K562 (cell line): ENCODE measurements at regions not wholly inside any gene's neighbourhood (a gene's known extent, or its start where the extent isn't known, plus 50 kb on each side); places are given as distances from the start of the nearest gene placed in this dataset.

Experiments
- ATAC-seq: fragments of 200-7000 bp; cut with Tn5 transposase; 3 replicates; pipeline ENCODE4 v1.9.1; 2020; ENCODE audit warnings: moderate library complexity
- BruUV-seq: library from RNA; stranded (reverse); fragments of 400-500 nt; replicated peaks from 2 replicates; lab custom pipeline; 2021; lab: Mats Ljungman, UMichigan
- CTCF ChIA-PET: fragments of 300-600 bp; formaldehyde crosslinking; extraction: SDS; loops from one replicate; lab custom pipeline; 2021; ENCODE audit warnings: low intra/inter-chr PET ratio; lab: Yijun Ruan, JAX
- POLR2A ChIA-PET: fragments of 300-600, 350-650 bp; sonication (Branson Sonifier 250); formaldehyde crosslinking; extraction: SDS; loops from one replicate; lab custom pipeline; 2021; ENCODE audit warnings: antibody characterized with exemption, inconsistent platforms; lab: Yijun Ruan, JAX
- DNase-seq, 4 experiments: peaks; one replicate each; pipeline versions ENCODE4 v3.0.0 to v3.0.0-alpha.2; 2011 to 2018; ENCODE audit warnings: low spot score in 3 of 4, mixed read lengths in 3 of 4; ENCODE audit errors: extremely low read depth in 1 of 4
- FAIRE-seq: peaks from 2 replicates; lab custom pipeline; 2011; peaks lifted over from hg19 to GRCh38; lab: Jason Lieb, UNC
- H2AFZ ChIP-seq: 2 replicates; pipeline ENCODE4 v1.6.0; 2011; ENCODE audit warnings: low read depth, low read length, control low read depth, inconsistent platforms
- H3K27ac ChIP-seq: fragments of 200-600 bp; 3 replicates; pipeline ENCODE4 v1.8.0; 2011; ENCODE audit warnings: low read depth, mild to moderate bottlenecking, control low read depth, inconsistent platforms, low read length, moderate library complexity, mixed read lengths; ENCODE audit errors: extremely low read depth
- H3K27me3 ChIP-seq, 2 experiments: fragments of 300-600 bp in 1 of 2; 2 replicates in 1 of 2; 3 replicates in 1 of 2; pipeline versions ENCODE4 v1.6.0 to v1.8.0; 2011; ENCODE audit warnings: inconsistent platforms in 2 of 2, low read length in 2 of 2, mild to moderate bottlenecking in 1 of 2, mixed read lengths in 1 of 2, moderate library complexity in 1 of 2; ENCODE audit not compliant: control insufficient read depth in 2 of 2, insufficient read depth in 2 of 2
- H3K36me3 ChIP-seq: fragments of 300-600 bp; 3 replicates; pipeline ENCODE4 v1.8.0; 2011; ENCODE audit warnings: mild to moderate bottlenecking, low read length, inconsistent platforms; ENCODE audit not compliant: control insufficient read depth, insufficient read depth
- H3K4me1 ChIP-seq, 2 experiments: fragments of 200-600 bp in 1 of 2; replicated peaks in 1 of 2; 2 replicates in 1 of 2; 3 replicates in 1 of 2; pipeline versions ENCODE4 v1.5.1 to v1.8.0; 2011; ENCODE audit warnings: inconsistent platforms in 2 of 2, low read length in 2 of 2, mild to moderate bottlenecking in 1 of 2, mixed read lengths in 1 of 2, moderate library complexity in 1 of 2; ENCODE audit not compliant: control insufficient read depth in 2 of 2, insufficient read depth in 2 of 2
- H3K4me2 ChIP-seq: 2 replicates; pipeline ENCODE4 v1.6.1; 2011; ENCODE audit warnings: low read length, control low read depth, inconsistent platforms, mixed read lengths; ENCODE audit not compliant: insufficient read depth
- H3K4me3 ChIP-seq: fragments of 200-600 bp; sonication (generic), shearing (Covaris generic); 2 replicates; pipeline ENCODE4 v1.5.1; 2016; ENCODE audit warnings: control low read depth, inconsistent platforms
- H3K79me2 ChIP-seq: fragments of 200-600 bp; 3 replicates; pipeline ENCODE4 v1.8.0; 2011; ENCODE audit warnings: low read length, inconsistent platforms; ENCODE audit not compliant: control insufficient read depth, insufficient read depth
- H3K9ac ChIP-seq, 2 experiments: 2 replicates each; pipeline versions ENCODE4 v1.6.0 to v1.6.1; 2011; ENCODE audit warnings: low read depth in 2 of 2, low read length in 2 of 2, control low read depth in 1 of 2, inconsistent platforms in 1 of 2, mild to moderate bottlenecking in 1 of 2, mixed read lengths in 1 of 2; ENCODE audit not compliant: insufficient read depth in 1 of 2
- H3K9me1 ChIP-seq: one replicate; pipeline ENCODE4 v1.6.0; 2011; ENCODE audit warnings: inconsistent platforms, mild to moderate bottlenecking, low read length, moderate library complexity; ENCODE audit not compliant: control insufficient read depth, insufficient read depth
- H3K9me3 ChIP-seq: replicated peaks from 2 replicates; pipeline ENCODE4 v1.5.1; 2011; ENCODE audit warnings: low read depth, low read length, inconsistent platforms; ENCODE audit not compliant: control insufficient read depth, insufficient read depth
- H4K20me1 ChIP-seq: replicated peaks from 2 replicates; pipeline ENCODE4 v1.6.1; 2011; ENCODE audit warnings: low read length, inconsistent platforms, mixed read lengths; ENCODE audit not compliant: control insufficient read depth, insufficient read depth
- ARNT ChIP-seq, 2 experiments: fragments of 450-650 bp; IDR thresholded peaks; 2 replicates each; pipeline ENCODE4 v1.6.1; 2016; ENCODE audit warnings: mild to moderate bottlenecking in 1 of 2
- EGR1 ChIP-seq: fragments of 450-650 bp; conservative IDR thresholded peaks from 2 replicates; pipeline ENCODE4 v1.6.1; 2017; ENCODE audit warnings: mild to moderate bottlenecking
- ELF4 ChIP-seq: fragments of 450-650 bp; formaldehyde crosslinking; IDR thresholded peaks from 2 replicates; pipeline ENCODE4 v1.4.0; 2022; ENCODE audit warnings: missing genetic modification characterization
- KAT8 ChIP-seq: fragments of 450-650 bp; IDR thresholded peaks from 2 replicates; pipeline ENCODE4 v1.6.1; 2016; ENCODE audit warnings: low read depth, mild to moderate bottlenecking
- MEIS2 ChIP-seq: fragments of 450-650 bp; IDR thresholded peaks from 2 replicates; pipeline ENCODE4 v1.6.1; 2014; ENCODE audit warnings: mild to moderate bottlenecking; ENCODE audit not compliant: partially characterized antibody
- NCOA1 ChIP-seq: fragments of 450-650 bp; IDR thresholded peaks from 2 replicates; pipeline ENCODE4 v1.6.1; 2016; ENCODE audit warnings: low read depth
- NCOA6 ChIP-seq: fragments of 450-650 bp; IDR thresholded peaks from 2 replicates; pipeline ENCODE4 v1.6.1; 2017; ENCODE audit warnings: mild to moderate bottlenecking
- ZNF253 ChIP-seq: fragments of 250-450 bp; sonication (Bioruptor Pico); conservative IDR thresholded peaks from 2 replicates; pipeline ENCODE4 v1.6.1; 2021; ENCODE audit warnings: mild to moderate bottlenecking
- ZNF282 ChIP-seq: sonication (generic); formaldehyde crosslinking; IDR thresholded peaks from 2 replicates; pipeline ENCODE4 v1.8.1; 2023; ENCODE audit warnings: missing genetic modification reagents
- ZNF75A ChIP-seq: fragments of 450-650 bp; formaldehyde crosslinking; IDR thresholded peaks from 2 replicates; pipeline ENCODE4 v1.4.0; 2020; ENCODE audit warnings: mild to moderate bottlenecking
- ZNF76 ChIP-seq: fragments of 250-450 bp; sonication (Bioruptor Pico); IDR thresholded peaks from 2 replicates; pipeline ENCODE4 v1.4.0; 2020; ENCODE audit warnings: mild to moderate bottlenecking, moderate library complexity, borderline replicate concordance
- WGBS: fragments of 100-300 bp; shearing (Covaris generic); methylation state at CpG from one replicate; pipeline ENCODE4 v1.1.6; 2016; ENCODE audit warnings: low coverage, mixed read lengths; ENCODE audit not compliant: insufficient coverage; ENCODE audit errors: missing lambda C conversion rate; 5-methylcytosine and 5-hydroxymethylcytosine counted together
- in situ Hi-C: fragments of 300-500 bp; cut with MboI; formaldehyde crosslinking; loops from 4 replicates; pipeline ENCODE4 v1.15.0; 2018; ENCODE audit warnings: inconsistent platforms, mixed read lengths
- intact Hi-C: fragments of 100-400 bp; cut with micrococcal nuclease; formaldehyde crosslinking; loops from 2 replicates; pipeline ENCODE4 v1.14.2; 2022
- TF ChIP-seq, protein P1 (sequence below), 2 experiments: IDR thresholded peaks in 1 of 2; conservative IDR thresholded peaks in 1 of 2; 2 replicates each; pipeline ENCODE4 v1.6.1; 2016; ENCODE audit warnings: low read depth in 2 of 2, mild to moderate bottlenecking in 1 of 2, missing compliant biosample characterization in 1 of 2, missing genetic modification characterization in 1 of 2, moderate library complexity in 1 of 2

DNA sequence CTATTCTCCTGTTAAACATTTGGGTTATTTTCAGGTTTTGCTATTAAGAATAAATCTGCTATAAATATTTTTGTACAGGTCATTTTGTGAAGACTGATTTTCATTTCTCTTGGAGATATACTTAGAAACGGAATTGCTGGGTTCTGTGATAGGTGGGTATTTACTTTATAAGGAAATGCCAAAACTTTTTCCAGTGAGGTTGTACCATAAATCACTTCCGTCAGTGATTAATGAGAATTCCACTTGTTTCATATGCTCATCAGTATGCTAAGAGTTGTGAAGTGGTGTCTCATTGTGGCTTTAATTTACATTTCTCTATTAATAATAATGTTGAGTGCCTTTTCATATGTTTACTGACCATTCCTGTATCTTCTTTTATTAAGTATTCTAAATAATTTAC lies 84.0 kb upstream of the KLF14 start:
- no TSS peak for BruUV-seq
- Histone ChIP-seq H3K27ac (no peak overlapping the region), H3K4me3 (no peak overlapping the region), H2AFZ (no peak overlapping the region), H3K27me3 (peaks cover 2 to 17% of the 10 kb centered on the region in 2 experiments; a peak in 2 of 5 replicates), H3K9me3 (no peaks in the 10 kb centered on the region), H3K4me1 (no peaks in the 10 kb centered on the region), H3K79me2 (no peaks in the 10 kb centered on the region), H3K9ac (no peak overlapping the region), H3K36me3 (no peaks in the 10 kb centered on the region), H3K4me2 (no peak overlapping the region), H4K20me1 (no peaks in the 10 kb centered on the region), H3K9me1 (no peaks in the 10 kb centered on the region)
- ChIA-PET POLR2A (no interaction called here), CTCF (no interaction called here)
- DNase-seq: no peak
- ATAC-seq: no peak
- FAIRE-seq: no peak
- intact Hi-C loops (no loop called here), in situ Hi-C loops (no loop called here)
- TF ChIP-seq MEIS2 (peak; percentile 24), EGR1 (no peak), ELF4 (CRISPR knock-in tag) (no peak), NCOA6 (no peak), ZNF282 (CRISPR knock-in tag) (no peak), ZNF253 (CRISPR knock-in tag) (no peak), ZNF76 (no peak), KAT8 (no peak), ARNT (IDR thresholded peaks at IDR 0.05) (no peak), NCOA1 (no peak), ZNF75A (CRISPR knock-in tag) (no peak)
- TF ChIP-seq, protein P1, sequence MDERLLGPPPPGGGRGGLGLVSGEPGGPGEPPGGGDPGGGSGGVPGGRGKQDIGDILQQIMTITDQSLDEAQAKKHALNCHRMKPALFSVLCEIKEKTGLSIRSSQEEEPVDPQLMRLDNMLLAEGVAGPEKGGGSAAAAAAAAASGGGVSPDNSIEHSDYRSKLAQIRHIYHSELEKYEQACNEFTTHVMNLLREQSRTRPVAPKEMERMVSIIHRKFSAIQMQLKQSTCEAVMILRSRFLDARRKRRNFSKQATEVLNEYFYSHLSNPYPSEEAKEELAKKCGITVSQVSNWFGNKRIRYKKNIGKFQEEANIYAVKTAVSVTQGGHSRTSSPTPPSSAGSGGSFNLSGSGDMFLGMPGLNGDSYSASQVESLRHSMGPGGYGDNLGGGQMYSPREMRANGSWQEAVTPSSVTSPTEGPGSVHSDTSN (CRISPR knock-in tag; IDR thresholded peaks at IDR 0.05; ENCODE audit: low read depth): no peak
- TF ChIP-seq, protein P1 (tag; conservative IDR thresholded peaks at IDR 0.05; ENCODE audit: low read depth): peak; percentile 45; the same call in 1 of the 2 replicates
- WGBS: 7% methylated on average over 2 of the region's 2 CpGs
